H9 (cell line): ENCODE measurements at regions not wholly inside any gene's neighbourhood (a gene's known extent, or its start where the extent isn't known, plus 50 kb on each side); places are given as distances from the start of the nearest gene placed in this dataset.

Experiments
- DNase-seq: peaks from one replicate; pipeline ENCODE4 v3.0.0-alpha.2; 2017
- H2AFZ ChIP-seq: one replicate; pipeline ENCODE4 v1.6.1; 2013; ENCODE audit warnings: mild to moderate bottlenecking, low read length, control low read depth, moderate library complexity
- H2AK5ac ChIP-seq: 2 replicates; pipeline ENCODE4 v1.6.1; 2013; ENCODE audit warnings: low read length, control low read depth, mixed read lengths; ENCODE audit not compliant: insufficient read length
- H2BK120ac ChIP-seq: one replicate; pipeline ENCODE4 v1.6.1; 2013; ENCODE audit warnings: low read depth, mild to moderate bottlenecking, low read length, control low read depth, inconsistent platforms; ENCODE audit not compliant: poor library complexity, severe bottlenecking
- H2BK12ac ChIP-seq: 2 replicates; pipeline ENCODE4 v1.6.1; 2013; ENCODE audit warnings: low read length, control low read depth, mixed read lengths, low read depth; ENCODE audit not compliant: insufficient read length
- H2BK15ac ChIP-seq: 2 replicates; pipeline ENCODE4 v1.6.1; 2013; ENCODE audit warnings: low read depth, low read length, control low read depth
- H2BK20ac ChIP-seq: one replicate; pipeline ENCODE4 v1.6.1; 2013; ENCODE audit warnings: low read depth, mild to moderate bottlenecking, low read length, control low read depth, inconsistent platforms; ENCODE audit not compliant: poor library complexity, severe bottlenecking
- H2BK5ac ChIP-seq: 2 replicates; pipeline ENCODE4 v1.6.1; 2013; ENCODE audit warnings: low read length, control low read depth, mixed read lengths; ENCODE audit not compliant: insufficient read length
- H3K14ac ChIP-seq: 2 replicates; pipeline ENCODE4 v1.6.1; 2013; ENCODE audit warnings: low read length, control low read depth; ENCODE audit not compliant: insufficient read depth
- H3K18ac ChIP-seq: 2 replicates; pipeline ENCODE4 v1.6.1; 2013; ENCODE audit warnings: low read depth, mild to moderate bottlenecking, mixed read lengths, low read length, control low read depth; ENCODE audit not compliant: insufficient read length
- H3K23ac ChIP-seq: 2 replicates; pipeline ENCODE4 v1.6.1; 2013; ENCODE audit warnings: low read length, control low read depth, mixed read lengths, low read depth; ENCODE audit not compliant: insufficient read length
- H3K23me2 ChIP-seq: 2 replicates; pipeline ENCODE4 v1.6.1; 2013; ENCODE audit warnings: low read depth, mild to moderate bottlenecking, mixed read lengths, low read length, control low read depth; ENCODE audit not compliant: insufficient read length, poor library complexity, severe bottlenecking
- H3K27ac ChIP-seq: 2 replicates; pipeline ENCODE4 v1.5.1; 2013; ENCODE audit warnings: low read length, control low read depth, mixed read lengths, low read depth; ENCODE audit not compliant: insufficient read length
- H3K27me3 ChIP-seq: 2 replicates; pipeline ENCODE4 v1.6.1; 2013; ENCODE audit warnings: low read length, control low read depth, inconsistent platforms; ENCODE audit not compliant: insufficient read depth
- H3K4ac ChIP-seq: 2 replicates; pipeline ENCODE4 v1.6.1; 2013; ENCODE audit warnings: low read depth, mild to moderate bottlenecking, control low read depth, inconsistent platforms, low read length, moderate library complexity
- H3K4me1 ChIP-seq: 2 replicates; pipeline ENCODE4 v1.6.1; 2013; ENCODE audit warnings: low read length, control low read depth, inconsistent platforms; ENCODE audit not compliant: insufficient read depth
- H3K4me2 ChIP-seq: 2 replicates; pipeline ENCODE4 v1.6.1; 2013; ENCODE audit warnings: low read length, control low read depth, mixed read lengths; ENCODE audit not compliant: insufficient read length, insufficient read depth
- H3K56ac ChIP-seq: 2 replicates; pipeline ENCODE4 v1.6.1; 2013; ENCODE audit warnings: low read depth, mild to moderate bottlenecking, mixed read lengths, low read length, control low read depth; ENCODE audit not compliant: insufficient read length
- H3K79me1 ChIP-seq: 2 replicates; pipeline ENCODE4 v1.6.1; 2013; ENCODE audit warnings: low read depth, mild to moderate bottlenecking, moderate library complexity, low read length, control low read depth, inconsistent platforms; ENCODE audit not compliant: insufficient read depth, poor library complexity, severe bottlenecking
- H3K79me2 ChIP-seq: 2 replicates; pipeline ENCODE4 v1.6.1; 2013; ENCODE audit warnings: low read length, control low read depth, inconsistent platforms; ENCODE audit not compliant: insufficient read depth
- H3K9ac ChIP-seq: 2 replicates; pipeline ENCODE4 v1.6.1; 2013; ENCODE audit warnings: low read length, control low read depth, mixed read lengths; ENCODE audit not compliant: insufficient read length; ENCODE audit errors: extremely low read depth
- H3K9me3 ChIP-seq: one replicate; pipeline ENCODE4 v1.6.1; 2013; ENCODE audit warnings: low read depth, low read length, inconsistent platforms; ENCODE audit not compliant: control insufficient read depth
- H3T11ph ChIP-seq: one replicate; pipeline ENCODE4 v1.6.1; 2013; ENCODE audit warnings: mild to moderate bottlenecking, low read length, control low read depth, inconsistent platforms
- H4K20me1 ChIP-seq: one replicate; pipeline ENCODE4 v1.6.1; 2013; ENCODE audit not compliant: control insufficient read depth, insufficient read length, insufficient read depth
- H4K5ac ChIP-seq: 2 replicates; pipeline ENCODE4 v1.6.1; 2013; ENCODE audit warnings: low read depth, mild to moderate bottlenecking, mixed read lengths, low read length, control low read depth; ENCODE audit not compliant: insufficient read length
- H4K8ac ChIP-seq: replicated peaks from 2 replicates; pipeline ENCODE4 v1.6.1; 2013; ENCODE audit warnings: low read length, control low read depth, mixed read lengths, low read depth; ENCODE audit not compliant: insufficient read length
- H4K91ac ChIP-seq: 2 replicates; pipeline ENCODE4 v1.6.1; 2013; ENCODE audit warnings: low read depth, mild to moderate bottlenecking, moderate library complexity, mixed read lengths, low read length, control low read depth; ENCODE audit not compliant: insufficient read length
- H3K27ac Mint-ChIP-seq, 3 experiments: 2 replicates in 2 of 3; 3 replicates in 1 of 3; pipeline ENCODE4 v1.8.0; 2020 to 2021; ENCODE audit warnings: mixed read lengths in 3 of 3, mild to moderate bottlenecking in 1 of 3, moderate library complexity in 1 of 3
- H3K27me3 Mint-ChIP-seq: 2 replicates; pipeline ENCODE4 v1.8.0; 2021; ENCODE audit warnings: low read depth, mild to moderate bottlenecking, moderate library complexity, mixed read lengths
- H3K36me3 Mint-ChIP-seq, 3 experiments: 2 replicates in 2 of 3; 3 replicates in 1 of 3; pipeline ENCODE4 v1.8.0; 2020 to 2021; ENCODE audit warnings: low read depth in 3 of 3, mixed read lengths in 3 of 3; ENCODE audit not compliant: insufficient read depth in 1 of 3
- H3K4me1 Mint-ChIP-seq, 2 experiments: 2 replicates each; pipeline ENCODE4 v1.8.0; 2020; ENCODE audit warnings: mixed read lengths in 2 of 2
- H3K4me3 Mint-ChIP-seq, 2 experiments: 2 replicates in 1 of 2; 3 replicates in 1 of 2; pipeline ENCODE4 v1.8.0; 2020 to 2021; ENCODE audit warnings: mild to moderate bottlenecking in 2 of 2, mixed read lengths in 2 of 2, moderate library complexity in 1 of 2
- H3K9me3 Mint-ChIP-seq, 2 experiments: 2 replicates in 1 of 2; 3 replicates in 1 of 2; pipeline ENCODE4 v1.8.0; 2020; ENCODE audit warnings: mild to moderate bottlenecking in 2 of 2, mixed read lengths in 2 of 2, moderate library complexity in 1 of 2
- WGBS: extraction: QIAGEN DNeasy Blood & Tissue Kit; methylation state at CpG from one replicate; pipeline ENCODE4 v1.1.7; 2013; ENCODE audit warnings: missing lambda C conversion rate, low lambda C conversion rate, mixed read lengths; ENCODE audit not compliant: insufficient read length; ENCODE audit errors: extremely low coverage; 5-methylcytosine and 5-hydroxymethylcytosine counted together
- TF ChIP-seq, protein P1 (sequence below): fragments of 200-600 bp; sonication (generic); conservative IDR thresholded peaks from 3 replicates; pipeline ENCODE4 v1.8.0; 2021; ENCODE audit warnings: antibody characterized with exemption, mild to moderate bottlenecking

DNA sequence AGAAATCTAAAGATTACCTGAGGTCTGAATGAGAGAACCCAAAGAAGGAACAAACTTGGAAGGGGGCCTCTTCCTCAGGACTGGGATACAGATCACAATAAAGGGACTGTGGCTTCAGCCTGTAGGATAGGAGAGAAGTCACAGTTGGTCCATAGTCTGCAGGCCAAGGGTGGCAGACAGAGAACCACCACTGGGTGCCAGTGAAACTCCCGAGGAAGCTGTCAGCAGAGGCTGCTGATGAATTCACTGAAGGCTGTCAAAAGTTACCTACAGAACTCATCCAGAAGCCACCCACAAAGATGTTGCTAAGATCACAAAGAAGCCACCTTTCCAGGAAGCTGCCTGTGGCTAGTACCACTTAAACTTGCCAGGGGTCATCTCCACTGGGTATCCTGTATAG lies 78.5 kb downstream of the TMCO5A start:
- Histone ChIP-seq H3T11ph (no peak overlapping the region), H3K4me2 (no peak overlapping the region), H3K27me3 (no peaks in the 10 kb centered on the region), H3K14ac (no peak overlapping the region), H3K4me1 (no peaks in the 10 kb centered on the region), H2AFZ (no peak overlapping the region), H2BK15ac (no peak overlapping the region), H4K5ac (no peak overlapping the region), H3K79me2 (no peaks in the 10 kb centered on the region), H3K23ac (no peak overlapping the region), H4K91ac (no peak overlapping the region), H4K8ac (no peak overlapping the region), H2AK5ac (no peak overlapping the region), H3K9ac (no peak overlapping the region), H3K18ac (no peak overlapping the region), H3K23me2 (no peaks in the 10 kb centered on the region), H4K20me1 (no peaks in the 10 kb centered on the region), H2BK12ac (no peak overlapping the region), H3K79me1 (no peaks in the 10 kb centered on the region), H2BK20ac (no peak overlapping the region), H3K4ac (no peak overlapping the region), H2BK5ac (no peak overlapping the region), H2BK120ac (no peak overlapping the region), H3K56ac (no peak overlapping the region), H3K27ac (no peak overlapping the region), H3K9me3 (no peaks in the 10 kb centered on the region)
- no peak overlapping the region; a peak in 1 of 7 replicates for H3K27ac Mint-ChIP-seq
- 0 out of 4 replicates have a peak, but pooled peaks cover 3 to 4% of the 10 kb centered on the region in 2 experiments for H3K4me1 Mint-ChIP-seq
- WGBS: no CpG with 5 or more reads among the region's 1 CpG
- DNase-seq: no peak
- H3K4me3 Mint-ChIP-seq: no peak overlapping the region
- no peaks in the 10 kb centered on the region for H3K36me3 Mint-ChIP-seq
- TF ChIP-seq, protein P1, sequence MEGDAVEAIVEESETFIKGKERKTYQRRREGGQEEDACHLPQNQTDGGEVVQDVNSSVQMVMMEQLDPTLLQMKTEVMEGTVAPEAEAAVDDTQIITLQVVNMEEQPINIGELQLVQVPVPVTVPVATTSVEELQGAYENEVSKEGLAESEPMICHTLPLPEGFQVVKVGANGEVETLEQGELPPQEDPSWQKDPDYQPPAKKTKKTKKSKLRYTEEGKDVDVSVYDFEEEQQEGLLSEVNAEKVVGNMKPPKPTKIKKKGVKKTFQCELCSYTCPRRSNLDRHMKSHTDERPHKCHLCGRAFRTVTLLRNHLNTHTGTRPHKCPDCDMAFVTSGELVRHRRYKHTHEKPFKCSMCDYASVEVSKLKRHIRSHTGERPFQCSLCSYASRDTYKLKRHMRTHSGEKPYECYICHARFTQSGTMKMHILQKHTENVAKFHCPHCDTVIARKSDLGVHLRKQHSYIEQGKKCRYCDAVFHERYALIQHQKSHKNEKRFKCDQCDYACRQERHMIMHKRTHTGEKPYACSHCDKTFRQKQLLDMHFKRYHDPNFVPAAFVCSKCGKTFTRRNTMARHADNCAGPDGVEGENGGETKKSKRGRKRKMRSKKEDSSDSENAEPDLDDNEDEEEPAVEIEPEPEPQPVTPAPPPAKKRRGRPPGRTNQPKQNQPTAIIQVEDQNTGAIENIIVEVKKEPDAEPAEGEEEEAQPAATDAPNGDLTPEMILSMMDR: no peak
- no peaks in the 10 kb centered on the region for H3K9me3 Mint-ChIP-seq
- peaks cover 2% of the 10 kb centered on the region; the same call in 1 of the 2 replicates for H3K27me3 Mint-ChIP-seq
